GM18907 (cell line): ENCODE measurements at regions not wholly inside any gene's neighbourhood (a gene's known extent, or its start where the extent isn't known, plus 50 kb on each side); places are given as distances from the start of the nearest gene placed in this dataset.
"Not testable (repeated sequence)": the region's sequence is repeated elsewhere in the genome, so short reads cannot be mapped to it uniquely, and the experiment has no call there.

Experiments
- ATAC-seq: cut with Tn5 transposase; IDR thresholded peaks from one replicate; pipeline ENCODE4 v1.9.1; 2021; ENCODE audit warnings: mild to moderate bottlenecking, moderate library complexity; ENCODE audit not compliant: unreplicated experiment

- ATAC-seq, result no peak
Measured at GRCh38 chr4:45283352-45283751, 557.0 kb upstream of the GNPDA2 start.

GRCh38 chr4:45280121-45280520 lies 553.8 kb upstream of the GNPDA2 start:
- no peak for ATAC-seq

GRCh38 chr4:45275862-45276261 lies 549.5 kb upstream of the GNPDA2 start:
- ATAC-seq, result no peak

- not testable (repeated sequence) for ATAC-seq
Measured at GRCh38 chr4:45248106-45248505, 521.8 kb upstream of the GNPDA2 start.

GRCh38 chr4:45241976-45242375 lies 515.6 kb upstream of the GNPDA2 start:
- ATAC-seq, result no peak

- ATAC-seq, result no peak
Measured at GRCh38 chr4:45229206-45229605, 502.9 kb upstream of the GNPDA2 start.

GRCh38 chr4:45215976-45216542 lies 489.7 kb upstream of the GNPDA2 start:
- no peak for ATAC-seq

- ATAC-seq, result not testable (repeated sequence)
Measured at GRCh38 chr4:45208476-45208875, 482.1 kb upstream of the GNPDA2 start.

GRCh38 chr4:45207864-45208331 lies 481.5 kb upstream of the GNPDA2 start:
- ATAC-seq, result not testable (repeated sequence)

- ATAC-seq, result not testable (repeated sequence)
Measured at GRCh38 chr4:45207241-45207863, 481.0 kb upstream of the GNPDA2 start.

GRCh38 chr4:45199736-45200135 lies 473.4 kb upstream of the GNPDA2 start:
- no peak for ATAC-seq

- no peak for ATAC-seq
Measured at GRCh38 chr4:45188501-45188900, 462.1 kb upstream of the GNPDA2 start.

GRCh38 chr4:45186249-45186648 lies 459.9 kb upstream of the GNPDA2 start:
- no peak for ATAC-seq

- ATAC-seq, result no peak
Measured at GRCh38 chr4:45183905-45184304, 457.5 kb upstream of the GNPDA2 start.

- ATAC-seq, result no peak
Measured at GRCh38 chr4:45172636-45173035, 446.3 kb upstream of the GNPDA2 start.

- no peak for ATAC-seq
Measured at GRCh38 chr4:45160951-45161350, 434.6 kb upstream of the GNPDA2 start.

- no peak for ATAC-seq
Measured at GRCh38 chr4:45155081-45155777, 428.9 kb upstream of the GNPDA2 start.

GRCh38 chr4:45147866-45148265 lies 421.5 kb upstream of the GNPDA2 start:
- no peak for ATAC-seq

- no peak for ATAC-seq
Measured at GRCh38 chr4:45131020-45131419, 404.7 kb upstream of the GNPDA2 start.

GRCh38 chr4:45122406-45122805 lies 396.1 kb upstream of the GNPDA2 start:
- no peak for ATAC-seq

- ATAC-seq, result no peak
Measured at GRCh38 chr4:45121426-45121975, 395.1 kb upstream of the GNPDA2 start.

GRCh38 chr4:45120163-45120562 lies 393.8 kb upstream of the GNPDA2 start:
- ATAC-seq, result no peak
